Pancreas (tissue), 10 donors: ENCODE measurements at regions not wholly inside any gene's neighbourhood (a gene's known extent, or its start where the extent isn't known, plus 50 kb on each side); places are given as distances from the start of the nearest gene placed in this dataset.

Source experiments
- ATAC-seq, 4 donors: fragments of 200-7000 bp; cut with Tn5 transposase; one replicate each; pipeline versions ENCODE4 v1.8.0 to v1.9.1; 2020; ENCODE audit warnings: mild to moderate bottlenecking in 4 of 4, moderate library complexity in 4 of 4
- DNase-seq, 6 donors: peaks; one replicate each; pipeline ENCODE4 v3.0.0-alpha.2; 2020
- FAIRE-seq: peaks from 2 replicates; lab custom pipeline; 2012; peaks lifted over from hg19 to GRCh38; lab: Jason Lieb, UNC
- H3K27ac ChIP-seq, 4 donors: fragments of 200-600 bp; sonication (generic); 1 replicate in 3 of 4; 2 replicates in 1 of 4; pipeline versions ENCODE4 v1.5.0 to v1.8.0; 2020
- H3K27me3 ChIP-seq, 4 donors: fragments of 200-600 bp; one replicate each; pipeline ENCODE4 v1.8.0; 2021
- H3K36me3 ChIP-seq, 3 donors: fragments of 200-600 bp; sonication (generic) in 1 of 3; one replicate each; pipeline versions ENCODE4 v1.5.0 to v1.8.0; 2020 to 2021
- H3K4me1 ChIP-seq, 3 donors: fragments of 200-600 bp; one replicate each; pipeline ENCODE4 v1.8.0; 2021
- H3K4me3 ChIP-seq, 4 donors: fragments of 200-600 bp; sonication (generic) in 2 of 4; one replicate each; pipeline versions ENCODE4 v1.5.0 to v1.8.0; 2020 to 2021
- H3K9me3 ChIP-seq, 4 donors: fragments of 200-600 bp; one replicate each; pipeline ENCODE4 v1.8.0; 2021
- CTCF ChIP-seq, 4 donors: fragments of 200-600 bp; sonication (generic) in 3 of 4; IDR thresholded peaks; one replicate each; pipeline versions ENCODE4 v1.5.0 to v1.8.0; 2021; ENCODE audit warnings: antibody characterized with exemption in 4 of 4
- WGBS, 2 donors: extraction: QIAGEN DNeasy Blood & Tissue Kit; methylation state at CpG; one replicate each; pipeline ENCODE4 v1.1.7; 2013; 5-methylcytosine and 5-hydroxymethylcytosine counted together
- intact Hi-C, 3 donors: fragments of 100-400 bp; cut with DNase I; formaldehyde crosslinking; loops; one replicate each; pipeline versions ENCODE4 v1.11.1 to v1.14.2; 2022
- donor health status: healthy with polysubstance abuse.
- donor health status: DM: no; HTN: no; CAD: no; lungs with moderate emphysema.
- donor health status: DM: no; HTN: no; CAD: no.
- donor health status: control.
- donor health status: control.
- donor health status: Bipolar disorder and iron deficiency.
- donor health status: DM: yes; HTN: yes; CAD: no.
- donor health status: DM: no; HTN: no; CAD: no.
- donor health status: DM: no; HTN: no; CAD: no.
- donor health status: DM: yes; HTN: yes; CAD: no.

GRCh38 chr2:156221703-156222102 lies 110.8 kb downstream of the NR4A2 start:
- H3K4me1 ChIP-seq, result no peaks in the 10 kb centered on the region
- no peaks in the 10 kb centered on the region for H3K27me3 ChIP-seq
- no peak for TF ChIP-seq CTCF (IDR thresholded peaks at IDR 0.05)
- H3K36me3 ChIP-seq, result no peaks in the 10 kb centered on the region
- H3K27ac ChIP-seq, result no peak overlapping the region
- H3K9me3 ChIP-seq, result no peaks in the 10 kb centered on the region
- ATAC-seq, result no peak
- H3K4me3 ChIP-seq, result no peak overlapping the region
- intact Hi-C loops, result no loop called here
- FAIRE-seq, result no peak
- DNase-seq, result no peak
- 71 to 89% methylated on average over 2 of the region's 2 CpGs for WGBS, 2 donors

- intact Hi-C loops, result no loop called here
Measured at GRCh38 chr2:156219491-156220100, 112.9 kb downstream of the NR4A2 start.

GRCh38 chr2:156215656-156216055 lies 116.9 kb downstream of the NR4A2 start:
- TF ChIP-seq CTCF (IDR thresholded peaks at IDR 0.05), result no peak
- Histone ChIP-seq H3K27ac (no peak overlapping the region), H3K27me3 (no peaks in the 10 kb centered on the region), H3K4me3 (no peak overlapping the region), H3K4me1 (no peaks in the 10 kb centered on the region), H3K36me3 (no peaks in the 10 kb centered on the region), H3K9me3 (no peaks in the 10 kb centered on the region)
- ATAC-seq (no peak), DNase-seq (no peak), FAIRE-seq (no peak)
- WGBS, 2 donors, result 61 to 69% methylated on average over 2 of the region's 2 CpGs
- intact Hi-C loops, result no loop called here

More at GRCh38 chr2:156219491-156220100, 112.9 kb downstream of the NR4A2 start:
- Histone ChIP-seq H3K4me1 (no peaks in the 10 kb centered on the region), H3K27ac (no peak overlapping the region), H3K9me3 (no peaks in the 10 kb centered on the region), H3K27me3 (no peaks in the 10 kb centered on the region), H3K36me3 (no peaks in the 10 kb centered on the region), H3K4me3 (no peak overlapping the region)
- TF ChIP-seq CTCF (IDR thresholded peaks at IDR 0.05), result no peak
- no peak for ATAC-seq
- FAIRE-seq, result no peak
- 64 to 75% methylated on average over 4 of the region's 4 CpGs for WGBS, 2 donors
- no peak for DNase-seq

GRCh38 chr2:156211318-156211717 lies 121.2 kb downstream of the NR4A2 start:
- no peak for TF ChIP-seq CTCF (IDR thresholded peaks at IDR 0.05)
- H3K9me3 ChIP-seq, result no peaks in the 10 kb centered on the region
- H3K4me3 ChIP-seq, result no peak overlapping the region
- no peaks in the 10 kb centered on the region for H3K36me3 ChIP-seq
- H3K27ac ChIP-seq, result no peak overlapping the region
- no peak for FAIRE-seq
- H3K27me3 ChIP-seq, result no peaks in the 10 kb centered on the region
- intact Hi-C loops, result no loop called here
- ATAC-seq, result no peak
- DNase-seq, result no peak
- H3K4me1 ChIP-seq, result no peaks in the 10 kb centered on the region

- no peak overlapping the region for H3K4me3 ChIP-seq
- H3K9me3 ChIP-seq, result no peaks in the 10 kb centered on the region
- intact Hi-C loops, result no loop called here
- no peak overlapping the region for H3K27ac ChIP-seq
- DNase-seq (no peak), FAIRE-seq (no peak), ATAC-seq (no peak)
- 52 to 67% methylated on average over 2 of the region's 2 CpGs for WGBS, 2 donors
- no peaks in the 10 kb centered on the region for H3K36me3 ChIP-seq
- H3K4me1 ChIP-seq, result no peaks in the 10 kb centered on the region
- H3K27me3 ChIP-seq, result no peaks in the 10 kb centered on the region
- no peak for TF ChIP-seq CTCF (IDR thresholded peaks at IDR 0.05)
Measured at GRCh38 chr2:156206355-156206754, 126.2 kb downstream of the NR4A2 start.
